Neural cell (in vitro differentiated cells): ENCODE measurements at regions not wholly inside any gene's neighbourhood (a gene's known extent, or its start where the extent isn't known, plus 50 kb on each side); places are given as distances from the start of the nearest gene placed in this dataset.

Experiments
- EZH2 ChIP-seq: fragments of 200-600, 300-800 bp; shearing (Covaris generic), sonication (generic); IDR thresholded peaks from 2 replicates; pipeline ENCODE4 v1.6.1; 2014; ENCODE audit warnings: antibody characterized with exemption, low read length, borderline replicate concordance, mild to moderate bottlenecking; ENCODE audit not compliant: insufficient read depth, poor library complexity, severe bottlenecking
- POLR2AphosphoS5 ChIP-seq: IDR thresholded peaks from 2 replicates; pipeline ENCODE4 v1.6.1; 2012
- RAD21 ChIP-seq: fragments of 450-650 bp; conservative IDR thresholded peaks from 2 replicates; pipeline ENCODE4 v1.6.1; 2014; ENCODE audit warnings: antibody characterized with exemption, mild to moderate bottlenecking, moderate library complexity
- SMC3 ChIP-seq: fragments of 450-650 bp; conservative IDR thresholded peaks from 2 replicates; pipeline ENCODE4 v1.6.1; 2014; ENCODE audit warnings: antibody characterized with exemption, mild to moderate bottlenecking, moderate library complexity; ENCODE audit not compliant: poor library complexity
- TAF1 ChIP-seq: IDR thresholded peaks from 2 replicates; pipeline ENCODE4 v1.6.1; 2012; ENCODE audit warnings: low read depth
- TF ChIP-seq, protein P1 (sequence below): fragments of 450-650 bp; IDR thresholded peaks from 2 replicates; pipeline ENCODE4 v1.5.1; 2014; ENCODE audit warnings: antibody characterized with exemption, mild to moderate bottlenecking, moderate library complexity; ENCODE audit not compliant: poor library complexity, severe bottlenecking
- TF ChIP-seq, protein P2 (sequence below): IDR thresholded peaks from 2 replicates; pipeline ENCODE4 v1.6.1; 2012; ENCODE audit warnings: borderline replicate concordance

GRCh38 chrX:6986915-6987314 lies 160.6 kb upstream of the STS start:
- TF ChIP-seq EZH2 (no peak), TAF1 (no peak), RAD21 (no peak), POLR2AphosphoS5 (no peak), SMC3 (no peak)
- TF ChIP-seq, protein P1, sequence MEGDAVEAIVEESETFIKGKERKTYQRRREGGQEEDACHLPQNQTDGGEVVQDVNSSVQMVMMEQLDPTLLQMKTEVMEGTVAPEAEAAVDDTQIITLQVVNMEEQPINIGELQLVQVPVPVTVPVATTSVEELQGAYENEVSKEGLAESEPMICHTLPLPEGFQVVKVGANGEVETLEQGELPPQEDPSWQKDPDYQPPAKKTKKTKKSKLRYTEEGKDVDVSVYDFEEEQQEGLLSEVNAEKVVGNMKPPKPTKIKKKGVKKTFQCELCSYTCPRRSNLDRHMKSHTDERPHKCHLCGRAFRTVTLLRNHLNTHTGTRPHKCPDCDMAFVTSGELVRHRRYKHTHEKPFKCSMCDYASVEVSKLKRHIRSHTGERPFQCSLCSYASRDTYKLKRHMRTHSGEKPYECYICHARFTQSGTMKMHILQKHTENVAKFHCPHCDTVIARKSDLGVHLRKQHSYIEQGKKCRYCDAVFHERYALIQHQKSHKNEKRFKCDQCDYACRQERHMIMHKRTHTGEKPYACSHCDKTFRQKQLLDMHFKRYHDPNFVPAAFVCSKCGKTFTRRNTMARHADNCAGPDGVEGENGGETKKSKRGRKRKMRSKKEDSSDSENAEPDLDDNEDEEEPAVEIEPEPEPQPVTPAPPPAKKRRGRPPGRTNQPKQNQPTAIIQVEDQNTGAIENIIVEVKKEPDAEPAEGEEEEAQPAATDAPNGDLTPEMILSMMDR: no peak
- TF ChIP-seq, protein P2, sequence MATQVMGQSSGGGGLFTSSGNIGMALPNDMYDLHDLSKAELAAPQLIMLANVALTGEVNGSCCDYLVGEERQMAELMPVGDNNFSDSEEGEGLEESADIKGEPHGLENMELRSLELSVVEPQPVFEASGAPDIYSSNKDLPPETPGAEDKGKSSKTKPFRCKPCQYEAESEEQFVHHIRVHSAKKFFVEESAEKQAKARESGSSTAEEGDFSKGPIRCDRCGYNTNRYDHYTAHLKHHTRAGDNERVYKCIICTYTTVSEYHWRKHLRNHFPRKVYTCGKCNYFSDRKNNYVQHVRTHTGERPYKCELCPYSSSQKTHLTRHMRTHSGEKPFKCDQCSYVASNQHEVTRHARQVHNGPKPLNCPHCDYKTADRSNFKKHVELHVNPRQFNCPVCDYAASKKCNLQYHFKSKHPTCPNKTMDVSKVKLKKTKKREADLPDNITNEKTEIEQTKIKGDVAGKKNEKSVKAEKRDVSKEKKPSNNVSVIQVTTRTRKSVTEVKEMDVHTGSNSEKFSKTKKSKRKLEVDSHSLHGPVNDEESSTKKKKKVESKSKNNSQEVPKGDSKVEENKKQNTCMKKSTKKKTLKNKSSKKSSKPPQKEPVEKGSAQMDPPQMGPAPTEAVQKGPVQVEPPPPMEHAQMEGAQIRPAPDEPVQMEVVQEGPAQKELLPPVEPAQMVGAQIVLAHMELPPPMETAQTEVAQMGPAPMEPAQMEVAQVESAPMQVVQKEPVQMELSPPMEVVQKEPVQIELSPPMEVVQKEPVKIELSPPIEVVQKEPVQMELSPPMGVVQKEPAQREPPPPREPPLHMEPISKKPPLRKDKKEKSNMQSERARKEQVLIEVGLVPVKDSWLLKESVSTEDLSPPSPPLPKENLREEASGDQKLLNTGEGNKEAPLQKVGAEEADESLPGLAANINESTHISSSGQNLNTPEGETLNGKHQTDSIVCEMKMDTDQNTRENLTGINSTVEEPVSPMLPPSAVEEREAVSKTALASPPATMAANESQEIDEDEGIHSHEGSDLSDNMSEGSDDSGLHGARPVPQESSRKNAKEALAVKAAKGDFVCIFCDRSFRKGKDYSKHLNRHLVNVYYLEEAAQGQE: no peak
